HS-5 (cell line): ENCODE measurements at regions not wholly inside any gene's neighbourhood (a gene's known extent, or its start where the extent isn't known, plus 50 kb on each side); places are given as distances from the start of the nearest gene placed in this dataset.

ENCODE experiments used
- DNase-seq: peaks from one replicate; pipeline ENCODE4 v3.0.0-alpha.2; 2012; ENCODE audit warnings: low read depth

DNA sequence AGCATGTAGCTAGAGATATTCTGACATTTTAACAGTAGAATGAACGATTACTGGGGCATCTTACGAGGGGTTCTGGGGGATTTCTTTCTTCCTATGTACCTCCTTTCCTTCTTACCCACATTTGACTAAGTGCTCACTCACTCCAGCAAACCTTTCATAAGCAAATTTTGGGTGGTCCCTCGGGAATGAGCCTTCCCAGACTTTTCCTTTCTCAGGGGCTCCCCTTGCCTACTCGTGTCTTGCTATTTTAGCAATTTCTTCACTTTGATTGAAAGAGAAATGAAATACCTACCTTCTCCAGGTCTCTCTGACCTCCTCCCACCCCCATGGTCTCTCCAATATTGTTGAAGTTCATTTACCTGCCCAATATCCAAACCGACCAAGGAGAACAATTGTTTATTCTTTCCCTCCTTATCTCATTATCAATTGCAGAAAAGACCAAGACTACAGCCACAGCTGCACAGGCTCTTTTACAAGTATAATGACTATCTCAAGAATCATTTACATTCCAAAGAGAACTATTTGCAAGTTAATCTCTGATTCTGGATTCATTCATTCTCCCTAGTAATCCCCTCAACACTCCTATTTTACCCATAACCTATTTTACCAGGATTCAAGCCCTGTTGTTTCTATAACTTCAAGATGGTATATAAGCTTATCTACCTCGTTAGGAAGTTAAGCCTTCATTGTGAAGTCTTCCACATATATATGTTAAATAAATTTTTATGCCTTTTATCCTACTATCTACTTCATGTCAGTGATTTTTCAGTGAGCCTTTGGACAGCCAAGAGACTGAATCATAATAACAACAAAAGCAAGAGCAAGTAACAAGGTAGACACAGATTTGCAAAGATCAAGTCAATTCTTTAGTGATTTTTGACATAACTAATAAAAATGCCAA lies 480.6 kb downstream of the IPMK start:
- DNase-seq: no peak

DNA sequence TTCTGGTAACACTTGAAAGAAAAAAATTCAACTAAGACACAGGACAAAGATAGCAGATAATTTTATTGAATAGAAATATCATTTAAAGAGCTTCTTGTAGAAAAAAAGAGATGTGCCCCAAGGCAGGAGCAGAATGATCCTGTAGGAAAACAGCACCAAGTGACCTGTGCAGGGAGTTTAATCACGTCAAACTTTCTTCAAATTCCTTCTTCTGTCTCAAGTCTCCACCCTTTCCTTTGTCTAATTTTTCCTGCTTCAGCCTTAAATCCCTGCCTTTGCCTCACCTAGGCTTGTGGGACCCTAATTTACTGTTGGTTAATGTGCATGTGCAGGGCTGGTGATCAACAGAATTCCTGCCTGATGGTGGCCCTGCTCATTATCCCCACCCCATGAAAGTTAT lies 481.4 kb downstream of the IPMK start:
- DNase-seq: no peak

- no peak for DNase-seq
Measured at GRCh38 chr10:57785546-57785945, 482.1 kb downstream of the IPMK start.

DNA sequence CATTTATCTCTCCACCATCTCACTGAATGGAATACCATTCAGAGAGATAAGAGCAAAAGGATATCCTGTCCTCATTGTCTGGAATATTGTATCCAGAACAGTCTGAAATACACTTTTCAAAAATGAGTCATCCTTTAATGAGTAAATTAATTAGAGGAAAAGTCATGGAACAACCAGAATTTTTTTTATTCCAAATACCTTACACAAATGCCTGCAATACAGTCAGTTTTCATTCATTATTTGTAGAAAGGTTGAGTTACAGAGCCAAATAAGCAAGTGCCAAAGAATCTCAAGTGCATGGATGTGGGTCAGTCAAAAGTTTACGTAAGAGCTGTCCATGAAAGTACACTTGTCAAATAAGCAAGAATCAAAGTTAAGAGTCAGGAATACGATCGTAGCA lies 482.6 kb downstream of the IPMK start:
- no peak for DNase-seq

DNA sequence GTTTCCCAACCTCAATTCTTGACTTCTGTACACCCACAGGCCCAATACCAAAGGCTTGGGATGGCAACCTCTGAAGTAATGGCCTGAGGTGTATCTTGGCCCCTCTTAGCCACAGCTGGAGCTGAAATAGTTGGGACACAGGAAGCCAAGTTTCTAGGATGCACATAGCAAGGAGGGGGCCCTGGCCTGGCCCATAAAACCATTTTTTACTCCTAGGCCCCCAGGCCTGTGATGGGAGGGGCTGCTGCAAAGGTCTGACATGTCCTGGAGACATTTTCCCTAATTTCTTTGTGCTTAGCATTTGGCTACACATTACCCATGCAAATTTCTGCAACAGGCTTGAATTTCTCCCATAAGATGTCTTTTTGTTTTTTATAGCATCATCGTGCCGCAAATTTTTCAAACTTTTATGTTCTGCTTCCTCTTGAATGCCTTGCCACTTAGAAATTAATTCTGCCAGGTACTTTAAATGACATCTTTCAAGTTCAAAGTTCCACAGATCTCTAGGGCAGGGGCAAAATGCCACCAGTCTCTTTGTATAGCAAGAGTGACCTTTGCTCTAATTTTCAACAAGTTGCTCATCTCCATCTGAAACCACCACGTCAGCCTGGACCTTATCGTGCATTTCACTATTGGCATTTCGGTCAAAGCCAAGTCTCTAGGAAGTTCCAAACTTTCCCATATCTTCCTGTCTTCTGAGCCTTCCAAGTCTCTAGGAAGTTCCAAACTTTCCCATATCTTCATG lies 490.8 kb downstream of the IPMK start:
- no peak for DNase-seq

- DNase-seq: no peak
Measured at GRCh38 chr10:57775250-57775649, 492.4 kb downstream of the IPMK start.

DNA sequence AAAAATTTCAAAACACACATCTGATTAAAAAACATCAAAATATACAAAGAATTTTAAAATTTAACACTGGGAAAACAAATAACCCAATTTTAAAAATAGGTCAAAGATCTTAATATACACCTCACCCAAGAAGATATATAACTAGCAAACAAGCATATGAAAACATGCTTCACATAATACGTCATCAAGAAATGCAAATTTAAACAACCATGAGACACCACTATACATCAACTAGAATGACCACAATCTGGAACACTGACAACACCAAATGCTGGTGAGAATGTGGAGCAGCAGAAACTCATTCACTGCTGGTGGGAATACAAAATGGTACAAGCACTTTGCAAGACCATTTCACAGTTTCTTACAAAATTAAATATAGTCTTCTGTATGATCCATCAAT lies 498.4 kb downstream of the IPMK start:
- DNase-seq: peak; percentile 36

GRCh38 chr10:57759777-57760176 lies 507.9 kb downstream of the IPMK start:
- DNase-seq: no peak

DNA sequence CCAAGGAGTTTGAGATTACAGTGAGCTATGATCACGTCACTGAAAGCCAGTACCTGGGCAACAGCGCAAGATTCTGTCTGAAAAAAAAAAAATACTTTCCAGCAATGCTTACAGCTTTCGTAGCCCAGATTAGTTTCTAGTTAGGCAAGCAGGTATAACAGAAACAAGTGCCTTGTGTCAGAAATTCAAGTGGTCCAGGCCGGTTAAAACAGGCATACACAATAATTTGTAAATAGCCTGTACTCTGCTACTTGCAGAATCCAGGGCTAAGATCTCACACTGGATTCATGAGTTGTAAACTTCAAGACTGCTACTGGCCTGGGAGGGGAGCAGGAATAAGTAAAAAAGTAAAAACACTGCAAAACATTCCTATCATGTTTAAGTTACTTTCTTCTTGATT lies 512.9 kb downstream of the IPMK start:
- DNase-seq: no peak

DNA sequence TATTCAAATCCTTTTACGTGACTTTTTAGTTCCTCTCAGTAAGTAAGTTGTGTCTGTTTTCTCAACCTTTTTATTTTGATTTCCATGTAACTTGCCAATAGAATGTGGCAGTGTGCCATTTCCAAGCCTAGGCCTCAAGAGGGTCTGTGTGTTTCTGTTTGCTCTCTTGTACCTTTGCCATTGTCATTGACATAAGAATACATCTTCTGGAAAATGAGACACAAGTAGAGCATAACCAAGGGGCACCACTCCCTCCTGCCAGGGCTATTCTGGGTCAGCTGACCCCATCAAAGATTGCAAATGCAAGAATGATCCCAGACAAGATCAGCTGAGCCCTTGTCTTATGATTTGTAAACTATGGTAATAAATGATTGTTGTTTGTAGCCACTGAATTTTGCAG lies 524.0 kb downstream of the IPMK start:
- DNase-seq: no peak

DNA sequence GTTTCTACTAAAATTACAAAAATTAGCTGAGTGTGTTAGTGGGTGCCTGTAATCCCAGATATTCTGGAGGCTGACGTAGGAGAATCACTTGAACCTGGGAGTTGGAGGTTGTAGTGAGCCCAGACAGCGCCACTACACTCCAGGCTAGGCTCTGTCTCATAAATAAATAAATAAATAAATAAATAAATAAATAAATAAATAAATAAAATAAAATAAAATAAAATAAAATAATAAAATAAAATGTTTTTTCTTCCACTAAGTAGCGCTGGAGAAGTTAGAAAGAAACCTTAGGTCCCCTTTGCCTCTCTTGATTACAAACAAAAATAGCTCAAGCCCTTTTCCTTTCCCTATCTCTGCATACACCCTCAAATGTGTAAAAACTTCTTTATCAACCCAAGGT lies 525.9 kb downstream of the IPMK start:
- no peak for DNase-seq

- no peak for DNase-seq
Measured at GRCh38 chr10:57723305-57723704, 544.4 kb downstream of the IPMK start.

DNA sequence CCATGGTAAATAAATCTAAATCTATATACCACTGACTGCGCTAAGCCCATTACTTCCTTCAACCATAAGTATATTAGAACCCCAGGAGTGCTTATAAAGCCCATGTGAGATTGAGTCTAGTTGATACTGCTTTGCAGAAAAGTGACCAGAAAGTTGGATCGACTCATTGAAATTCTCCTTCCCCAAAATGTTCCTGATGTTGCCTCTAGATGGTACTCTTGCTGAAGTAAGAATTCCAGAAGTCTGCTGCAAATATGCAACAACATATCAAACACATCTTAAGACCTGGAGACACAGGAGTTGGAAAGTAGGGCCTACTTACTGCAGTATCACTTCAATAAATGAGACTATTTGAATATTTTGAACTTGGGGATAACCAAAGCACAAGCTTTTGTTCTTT lies 550.8 kb downstream of the IPMK start:
- DNase-seq: no peak

DNA sequence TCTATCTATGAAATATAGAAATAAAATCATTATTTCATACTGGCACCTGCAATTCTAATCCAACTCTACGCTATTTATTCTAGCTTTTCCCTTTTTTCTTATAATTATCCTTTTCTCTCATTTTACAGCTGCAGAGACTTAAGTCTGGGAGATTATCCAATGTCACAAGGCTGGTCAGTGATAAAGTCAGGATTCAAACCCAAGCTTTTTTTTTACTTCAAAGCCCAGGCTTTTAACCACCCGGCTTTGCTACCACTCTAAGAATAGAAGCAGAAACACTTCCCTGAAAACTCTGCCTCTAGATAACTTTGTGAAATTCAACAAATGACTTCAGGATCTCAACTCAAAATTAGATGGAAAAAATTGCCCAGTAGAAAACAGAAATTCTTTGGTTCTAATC lies 552.5 kb downstream of the IPMK start:
- no peak for DNase-seq

DNA sequence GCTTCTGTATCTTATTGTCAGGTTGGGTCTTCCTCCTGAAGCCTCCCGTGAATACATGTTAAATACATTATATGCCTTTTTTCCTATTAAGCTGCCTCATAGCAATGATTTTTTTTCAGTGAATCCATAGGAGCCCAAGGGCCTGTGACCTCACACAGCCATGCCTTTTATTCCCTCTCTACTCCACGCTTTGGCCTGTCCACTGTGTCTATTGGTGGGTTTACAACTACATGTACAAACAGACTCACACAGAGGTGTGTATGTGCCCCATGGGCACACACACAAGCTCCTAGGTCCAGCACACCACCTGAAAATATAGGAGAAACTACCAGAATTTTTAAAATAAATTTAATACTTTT lies 560.4 kb downstream of the IPMK start:
- DNase-seq: no peak

DNA sequence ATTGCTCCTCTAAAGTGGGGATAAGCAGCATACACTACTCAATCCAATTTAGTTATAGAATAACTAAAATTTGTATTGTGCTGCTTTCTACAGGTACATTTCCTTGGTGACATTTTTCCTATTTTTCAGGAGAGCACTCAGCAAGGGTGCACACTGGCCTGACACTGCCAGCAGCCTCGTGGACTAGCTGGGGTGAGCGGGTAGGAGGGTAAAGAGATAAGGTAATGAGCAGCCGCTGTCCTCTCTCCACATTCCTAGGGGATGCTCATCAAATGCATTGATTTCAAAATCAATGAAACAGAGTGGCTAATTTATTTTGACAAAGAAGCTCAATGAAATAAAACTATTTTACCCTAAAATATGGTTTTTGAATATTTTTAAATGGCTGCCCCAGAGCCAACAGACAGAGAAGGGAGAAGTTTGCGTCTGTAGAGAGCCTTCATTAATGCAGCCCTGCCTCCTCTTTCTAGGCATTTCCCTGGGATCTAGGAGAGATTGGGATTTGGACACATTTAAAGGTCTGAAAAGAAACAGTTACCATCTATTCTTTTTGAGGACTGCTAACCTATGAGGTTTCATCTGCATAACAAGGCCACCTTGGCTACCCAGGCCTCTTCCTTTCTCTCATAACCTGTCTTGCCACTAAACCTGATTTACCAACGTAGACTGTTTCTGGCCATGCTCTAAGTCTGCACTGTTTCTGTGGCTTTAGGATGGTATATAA lies 561.0 kb downstream of the IPMK start:
- no peak for DNase-seq

GRCh38 chr10:57706016-57706415 lies 561.7 kb downstream of the IPMK start:
- DNase-seq: no peak

GRCh38 chr10:57699944-57700343 lies 567.8 kb downstream of the IPMK start:
- DNase-seq: no peak

DNA sequence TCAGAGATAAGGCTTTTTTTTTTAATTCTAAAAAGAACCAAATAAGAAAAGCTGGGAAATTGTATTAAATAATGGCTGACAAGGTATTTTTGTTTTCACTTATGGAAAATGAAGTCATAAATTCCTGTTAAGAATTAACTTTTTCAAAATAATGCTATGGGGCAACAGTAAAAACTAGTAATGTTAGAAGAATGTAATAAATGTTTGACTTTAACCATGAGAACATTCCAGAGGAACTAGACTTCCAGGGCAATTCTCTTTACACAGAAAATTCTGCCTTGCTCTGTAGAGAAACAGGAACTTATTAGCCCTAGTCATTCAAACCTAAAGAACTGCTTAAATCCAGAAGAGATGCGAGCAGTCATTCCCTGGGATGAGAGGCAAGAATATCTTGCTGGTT lies 571.1 kb downstream of the IPMK start:
- peak; percentile 73 for DNase-seq

DNA sequence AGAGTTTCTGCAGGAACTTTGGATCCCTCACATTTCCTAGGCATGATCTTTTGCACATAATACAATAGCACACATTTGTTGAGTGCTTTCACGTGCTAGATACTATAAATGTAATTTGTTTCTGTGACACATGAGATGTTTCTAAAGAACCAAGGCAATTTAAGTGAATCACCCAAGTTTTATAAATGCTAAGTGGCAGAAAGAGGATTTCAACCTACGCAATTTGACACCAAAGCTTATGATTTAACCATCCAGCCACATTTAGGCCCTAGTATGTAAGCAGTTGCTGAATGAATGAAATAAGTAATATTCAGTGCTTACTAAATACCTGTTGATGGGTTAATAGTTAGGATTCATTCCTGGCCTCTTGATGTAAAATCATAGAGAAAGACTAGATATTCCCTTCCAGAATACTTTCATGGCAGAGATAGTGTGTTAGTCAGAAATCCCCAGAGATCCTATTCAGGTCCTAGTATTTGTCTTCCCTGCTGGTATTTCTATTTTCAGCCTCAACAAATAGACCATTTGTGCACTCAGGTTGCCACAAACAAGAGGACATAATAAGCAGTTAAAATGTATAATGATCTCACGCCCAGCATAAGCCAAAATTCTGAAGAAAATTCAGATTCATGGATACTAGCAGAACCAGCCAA lies 572.6 kb downstream of the IPMK start:
- no peak for DNase-seq

DNA sequence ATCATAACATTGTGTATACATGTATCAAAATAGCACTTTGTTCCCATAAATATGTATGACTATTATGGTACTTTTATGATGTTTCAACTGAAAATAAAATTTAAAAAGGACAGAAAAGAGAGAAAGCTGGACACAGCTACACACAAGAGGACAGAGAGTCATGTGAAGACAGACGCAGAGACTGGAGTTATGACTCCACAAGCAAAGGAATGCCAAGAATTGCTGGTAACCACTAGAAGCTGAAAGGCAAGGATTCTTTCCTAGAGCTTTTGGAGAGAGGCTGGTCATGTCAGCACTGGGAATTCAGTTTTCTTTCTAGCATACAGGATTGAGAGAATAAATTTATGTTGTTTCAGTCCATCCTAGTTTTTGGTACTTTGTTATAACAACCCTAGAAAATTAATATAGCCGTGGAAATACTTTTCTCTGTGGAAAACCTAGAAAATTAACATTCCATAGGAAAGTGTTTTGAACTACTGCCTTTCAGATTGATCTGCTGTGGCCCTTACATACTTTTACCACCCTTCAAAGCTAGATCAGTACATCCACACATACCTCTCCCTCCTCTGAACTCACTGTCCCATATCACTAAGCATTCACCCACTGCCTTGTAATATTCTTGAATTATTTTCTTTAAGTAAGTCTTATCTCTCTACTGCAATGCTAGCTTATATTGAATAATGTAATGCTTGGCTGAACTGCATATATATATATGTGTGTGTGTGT lies 575.3 kb downstream of the IPMK start:
- DNase-seq: peak; percentile 71
